CD4-positive, alpha-beta T cell treated with Interleukin-2 at 100 ng/mL for 4 hours (primary cell): ENCODE measurements at regions not wholly inside any gene's neighbourhood (a gene's known extent, or its start where the extent isn't known, plus 50 kb on each side); places are given as distances from the start of the nearest gene placed in this dataset.
A peak's percentile ranks its signal among the peaks of the same experiment; 100 is the strongest.

Source experiments
- DNase-seq: peaks from one replicate; pipeline ENCODE4 v3.0.0-alpha.2; 2020; ENCODE audit warnings: low spot score

- peak; percentile 42 for DNase-seq
Measured at GRCh38 chr1:192521734-192522133, 53.8 kb upstream of the RGS1 start.

- DNase-seq = no peak
Measured at GRCh38 chr1:192522673-192523072, 52.9 kb upstream of the RGS1 start.

GRCh38 chr1:192524223-192524622, 51.4 kb upstream of the RGS1 start:
- DNase-seq = no peak
